Colonic mucosa (tissue), 4 donors: ENCODE measurements at regions not wholly inside any gene's neighbourhood (a gene's known extent, or its start where the extent isn't known, plus 50 kb on each side); places are given as distances from the start of the nearest gene placed in this dataset.

Source experiments
- DNase-seq: peaks from one replicate; pipeline ENCODE4 v3.0.0-alpha.2; 2020
- H3K27ac ChIP-seq: fragments of 200-600 bp; one replicate; pipeline ENCODE4 v1.8.0; 2021
- H3K27me3 ChIP-seq: fragments of 200-600 bp; one replicate; pipeline ENCODE4 v1.8.0; 2021
- H3K36me3 ChIP-seq: fragments of 200-600 bp; one replicate; pipeline ENCODE4 v1.8.0; 2021
- H3K4me1 ChIP-seq: fragments of 200-600 bp; one replicate; pipeline ENCODE4 v1.8.0; 2021; ENCODE audit warnings: mild to moderate bottlenecking
- H3K4me3 ChIP-seq: fragments of 200-600 bp; one replicate; pipeline ENCODE4 v1.8.0; 2021
- H3K9ac ChIP-seq, 2 donors: one replicate each; pipeline ENCODE4 v1.7.0; 2013; ENCODE audit warnings: control low read depth in 2 of 2, low read depth in 2 of 2, low read length in 2 of 2
- H3K9me3 ChIP-seq: fragments of 200-600 bp; one replicate; pipeline ENCODE4 v1.8.0; 2021
- intact Hi-C: fragments of 100-400 bp; cut with DNase I; formaldehyde crosslinking; loops from one replicate; pipeline ENCODE4 v1.14.1; 2022
- TF ChIP-seq, protein P1 (sequence below): fragments of 200-600 bp; IDR thresholded peaks from one replicate; pipeline ENCODE4 v1.8.0; 2022; ENCODE audit warnings: antibody characterized with exemption, mild to moderate bottlenecking
- donor health status: healthy.
- donor health status: DM: no; HTN: no; CAD: no.
- donor health status: DM: no; HTN: no; CAD: no.

DNA sequence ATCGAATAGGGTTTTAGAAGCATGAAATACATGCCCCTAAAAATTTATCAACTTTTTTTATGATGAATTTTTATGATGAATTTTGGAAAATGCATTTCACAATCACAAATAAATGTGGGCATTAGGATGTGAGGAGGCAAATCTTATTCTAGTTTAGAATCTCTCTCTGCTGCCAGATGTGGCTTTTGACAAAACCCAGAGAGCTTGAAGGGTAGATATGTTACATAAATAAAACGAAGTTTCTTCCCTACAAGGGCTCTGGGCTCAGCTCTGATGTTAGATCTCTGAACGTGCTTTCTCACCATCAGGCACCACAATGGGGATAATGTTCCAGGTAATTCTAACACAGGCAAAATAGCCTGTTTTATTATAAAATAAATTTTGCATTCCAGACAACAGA, 102.3 kb upstream of the ADAMTSL1 start:
- no peak overlapping the region for H3K27ac ChIP-seq

DNA sequence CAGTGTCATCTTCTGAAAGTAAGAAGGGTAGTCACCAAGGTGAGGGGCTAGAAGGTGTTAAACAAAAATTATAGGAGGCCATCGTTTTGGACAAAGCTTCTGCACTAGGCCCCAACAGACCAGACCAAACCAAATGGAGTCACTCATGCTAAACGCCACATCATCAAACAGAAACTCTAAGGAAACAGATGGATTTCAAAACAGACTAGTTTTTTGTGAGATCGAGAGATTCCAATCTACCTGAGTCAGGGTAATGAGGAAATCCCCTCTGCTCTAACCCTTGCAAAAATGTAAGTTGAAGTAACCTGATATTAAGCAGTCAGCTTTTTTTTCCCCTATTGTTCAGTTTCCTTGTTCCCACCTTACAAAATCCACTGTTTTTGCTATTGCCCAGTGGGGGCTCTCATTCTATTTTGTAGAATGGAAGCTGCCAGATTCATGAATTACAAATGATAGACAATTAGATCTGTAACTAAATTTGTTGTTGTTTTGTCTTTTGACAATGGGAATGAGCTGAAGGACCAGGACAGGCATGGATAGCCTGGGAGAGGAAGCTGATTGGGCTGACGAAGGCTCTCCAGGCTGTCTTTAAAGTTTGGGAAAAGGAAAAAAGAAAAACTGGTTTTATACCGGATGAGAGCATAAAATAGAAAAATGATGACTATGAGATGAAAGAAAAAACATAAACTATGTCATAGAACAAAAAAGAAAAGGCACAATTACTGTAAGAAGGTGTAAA, 94.7 kb upstream of the ADAMTSL1 start:
- Histone ChIP-seq H3K27me3 (no peaks in the 10 kb centered on the region), H3K4me3 (no peak overlapping the region), H3K9ac (no peak overlapping the region), H3K36me3 (no peaks in the 10 kb centered on the region), H3K27ac (no peak overlapping the region), H3K9me3 (no peaks in the 10 kb centered on the region), H3K4me1 (no peaks in the 10 kb centered on the region)
- TF ChIP-seq, protein P1, sequence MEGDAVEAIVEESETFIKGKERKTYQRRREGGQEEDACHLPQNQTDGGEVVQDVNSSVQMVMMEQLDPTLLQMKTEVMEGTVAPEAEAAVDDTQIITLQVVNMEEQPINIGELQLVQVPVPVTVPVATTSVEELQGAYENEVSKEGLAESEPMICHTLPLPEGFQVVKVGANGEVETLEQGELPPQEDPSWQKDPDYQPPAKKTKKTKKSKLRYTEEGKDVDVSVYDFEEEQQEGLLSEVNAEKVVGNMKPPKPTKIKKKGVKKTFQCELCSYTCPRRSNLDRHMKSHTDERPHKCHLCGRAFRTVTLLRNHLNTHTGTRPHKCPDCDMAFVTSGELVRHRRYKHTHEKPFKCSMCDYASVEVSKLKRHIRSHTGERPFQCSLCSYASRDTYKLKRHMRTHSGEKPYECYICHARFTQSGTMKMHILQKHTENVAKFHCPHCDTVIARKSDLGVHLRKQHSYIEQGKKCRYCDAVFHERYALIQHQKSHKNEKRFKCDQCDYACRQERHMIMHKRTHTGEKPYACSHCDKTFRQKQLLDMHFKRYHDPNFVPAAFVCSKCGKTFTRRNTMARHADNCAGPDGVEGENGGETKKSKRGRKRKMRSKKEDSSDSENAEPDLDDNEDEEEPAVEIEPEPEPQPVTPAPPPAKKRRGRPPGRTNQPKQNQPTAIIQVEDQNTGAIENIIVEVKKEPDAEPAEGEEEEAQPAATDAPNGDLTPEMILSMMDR, result no peak
- intact Hi-C loops, result no loop called here
- DNase-seq, result no peak

More for the DNA sequence above, 102.3 kb upstream of the ADAMTSL1 start:
- H3K4me1 ChIP-seq, result no peaks in the 10 kb centered on the region
- DNase-seq, result no peak
- TF ChIP-seq, protein P1, result no peak
- no peaks in the 10 kb centered on the region for H3K9me3 ChIP-seq
- H3K27me3 ChIP-seq, result no peaks in the 10 kb centered on the region
- no peak overlapping the region for H3K4me3 ChIP-seq
- H3K9ac ChIP-seq, result no peak overlapping the region
- intact Hi-C loops, result no loop called here
- no peaks in the 10 kb centered on the region for H3K36me3 ChIP-seq

DNA sequence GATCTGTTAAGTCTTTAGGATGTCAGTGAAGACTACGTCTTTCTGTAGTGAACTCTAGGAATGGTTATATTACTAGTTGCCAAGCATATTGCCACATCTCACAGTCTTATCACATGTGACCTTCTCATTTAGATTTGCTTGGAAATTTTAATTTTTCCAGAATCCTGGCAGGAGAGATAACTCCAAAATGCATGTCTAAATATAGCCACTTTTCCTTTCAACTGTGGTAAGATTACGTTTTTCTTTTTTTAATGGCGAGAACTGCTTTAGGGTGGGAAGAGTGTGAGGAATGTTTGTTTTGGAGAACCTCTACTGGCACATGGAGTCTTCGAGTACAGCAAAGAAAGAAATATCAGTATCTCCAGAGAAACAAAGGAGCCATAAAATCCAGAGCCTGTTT, 91.7 kb upstream of the ADAMTSL1 start:
- Histone ChIP-seq H3K9me3 (no peaks in the 10 kb centered on the region), H3K27me3 (no peaks in the 10 kb centered on the region), H3K4me1 (no peaks in the 10 kb centered on the region), H3K4me3 (no peak overlapping the region), H3K36me3 (no peaks in the 10 kb centered on the region), H3K9ac (no peak overlapping the region), H3K27ac (no peak overlapping the region)
- intact Hi-C loops, result no loop called here
- no peak for DNase-seq
- TF ChIP-seq, protein P1, result no peak

DNA sequence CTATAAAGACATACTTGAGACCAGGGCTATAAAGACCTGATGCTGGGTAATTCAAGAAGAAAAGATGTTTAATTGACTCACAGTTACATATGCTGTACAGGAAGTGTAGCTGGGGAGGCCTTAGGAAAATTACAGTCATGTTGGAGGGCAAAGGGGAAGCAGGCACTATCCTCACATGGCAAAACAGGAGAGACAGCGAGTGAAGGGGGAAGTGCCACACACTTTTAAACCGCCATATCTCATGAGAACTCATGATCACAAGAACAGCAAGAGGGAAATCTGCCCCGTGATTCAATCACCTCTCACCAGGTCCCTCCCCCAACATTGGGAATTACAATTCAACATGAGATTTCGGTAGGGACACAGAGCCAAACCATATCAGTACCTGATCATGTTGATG, 89.9 kb upstream of the ADAMTSL1 start:
- no peak overlapping the region for H3K9ac ChIP-seq
- H3K27ac ChIP-seq, result no peak overlapping the region
- H3K4me1 ChIP-seq, result no peaks in the 10 kb centered on the region
- no peaks in the 10 kb centered on the region for H3K27me3 ChIP-seq
- H3K36me3 ChIP-seq, result no peaks in the 10 kb centered on the region
- intact Hi-C loops, result no loop called here
- no peak overlapping the region for H3K4me3 ChIP-seq
- TF ChIP-seq, protein P1, result no peak
- no peak for DNase-seq
- no peaks in the 10 kb centered on the region for H3K9me3 ChIP-seq

DNA sequence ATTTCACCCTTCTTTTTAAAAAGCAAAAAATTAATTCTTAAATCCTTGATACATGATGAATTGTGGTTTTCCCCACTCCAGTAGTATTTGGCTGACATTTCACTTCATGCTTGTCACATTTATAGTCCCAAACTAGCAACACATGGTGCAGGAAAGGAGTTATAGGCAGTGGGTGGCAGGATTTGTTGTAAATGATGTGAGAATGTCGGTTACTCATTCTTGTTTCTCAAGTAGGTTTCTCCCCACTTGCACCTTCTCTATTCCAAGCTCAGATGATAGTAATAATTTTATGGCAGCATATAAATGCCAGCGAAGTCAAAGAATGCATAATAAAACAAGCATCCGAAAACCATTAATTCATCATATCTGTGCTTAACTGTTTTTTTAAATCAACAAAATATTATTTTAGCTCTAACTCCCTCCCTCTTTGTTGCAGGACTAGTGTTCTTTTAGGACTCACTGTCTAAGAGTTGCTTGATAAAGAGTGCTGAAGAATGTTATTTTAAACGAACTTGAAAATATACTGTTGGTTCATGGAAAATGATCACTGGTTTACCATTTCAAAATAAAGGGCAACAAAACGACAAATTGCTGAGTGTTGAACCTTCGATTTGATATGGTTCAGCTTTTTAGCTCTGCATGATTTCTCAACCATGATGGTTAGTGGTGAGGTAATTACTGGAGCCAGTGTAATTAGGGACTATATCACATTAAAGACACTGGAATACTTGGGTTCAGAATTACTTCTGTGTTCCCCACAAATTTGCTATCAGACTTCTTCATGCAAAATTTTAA, 88.1 kb upstream of the ADAMTSL1 start:
- DNase-seq, result no peak
- no peaks in the 10 kb centered on the region for H3K27me3 ChIP-seq
- no peaks in the 10 kb centered on the region for H3K4me1 ChIP-seq
- intact Hi-C loops, result no loop called here
- no peaks in the 10 kb centered on the region for H3K9me3 ChIP-seq
- H3K4me3 ChIP-seq, result no peak overlapping the region
- no peak overlapping the region for H3K27ac ChIP-seq
- H3K9ac ChIP-seq, result no peak overlapping the region
- TF ChIP-seq, protein P1, result no peak
- H3K36me3 ChIP-seq, result no peaks in the 10 kb centered on the region
